Fibroblast of upper back skin (primary cell): ENCODE measurements at regions not wholly inside any gene's neighbourhood (a gene's known extent, or its start where the extent isn't known, plus 50 kb on each side); places are given as distances from the start of the nearest gene placed in this dataset.

ENCODE experiments used
- DNase-seq: peaks from one replicate; pipeline ENCODE4 v3.0.0-alpha.2; 2013

DNA sequence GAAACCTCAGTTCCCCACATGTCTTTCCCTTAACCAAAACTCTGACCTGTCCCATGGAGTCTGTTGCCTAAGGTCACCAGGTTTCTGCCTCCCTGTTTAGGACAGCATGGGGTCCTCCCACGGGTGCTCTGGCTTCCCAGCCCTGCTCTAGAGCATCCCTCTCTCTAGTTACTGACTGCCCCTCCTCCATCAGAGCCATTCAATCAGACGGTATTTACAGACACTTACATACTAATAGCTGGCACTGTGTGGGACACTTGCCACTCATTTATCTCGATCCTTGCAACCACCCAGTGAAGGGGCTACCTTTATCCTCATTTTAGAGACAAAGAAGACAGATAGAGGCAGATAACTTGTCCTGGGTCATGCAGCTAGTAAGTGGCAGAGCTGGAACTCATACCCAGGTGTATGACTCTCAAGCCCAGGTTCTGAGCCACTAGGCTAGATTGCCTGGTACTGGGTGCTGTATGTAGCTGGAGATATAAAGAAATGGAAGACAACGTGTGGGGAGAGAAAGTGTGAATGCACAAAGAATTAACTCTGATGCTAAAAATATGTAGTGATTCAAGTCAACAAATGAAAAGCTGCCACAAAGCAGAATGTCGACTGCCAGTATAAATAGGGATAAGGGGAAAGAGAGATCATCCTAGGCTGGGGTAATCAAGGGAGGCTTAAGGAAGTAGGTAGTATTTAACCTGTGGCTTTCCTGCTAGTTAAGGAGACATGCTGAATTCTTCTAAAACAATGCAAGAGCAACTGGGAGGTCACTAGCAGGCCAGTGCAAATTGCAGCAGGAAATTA is 52.5 kb upstream of the PDE8B start:
- DNase-seq: no peak

DNA sequence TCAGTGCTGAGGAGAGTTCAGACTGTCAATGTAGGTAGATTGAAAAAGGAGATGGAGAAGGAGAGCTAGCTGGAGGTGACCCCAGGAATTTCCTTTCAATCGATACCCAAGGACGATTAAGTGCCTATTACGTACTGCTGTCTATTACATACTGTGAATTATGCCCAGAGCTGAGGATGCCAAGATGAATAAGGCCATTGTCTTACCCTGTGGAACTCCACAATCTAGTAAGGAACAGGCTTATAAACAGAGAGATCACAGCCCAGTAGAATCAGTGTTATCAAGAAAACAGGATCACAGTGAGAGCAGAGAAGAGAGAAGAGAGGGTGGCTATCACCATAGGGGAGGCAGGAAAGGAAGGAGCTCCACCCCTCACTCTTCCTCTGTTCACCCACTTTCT is 54.1 kb upstream of the PDE8B start:
- no peak for DNase-seq

DNA sequence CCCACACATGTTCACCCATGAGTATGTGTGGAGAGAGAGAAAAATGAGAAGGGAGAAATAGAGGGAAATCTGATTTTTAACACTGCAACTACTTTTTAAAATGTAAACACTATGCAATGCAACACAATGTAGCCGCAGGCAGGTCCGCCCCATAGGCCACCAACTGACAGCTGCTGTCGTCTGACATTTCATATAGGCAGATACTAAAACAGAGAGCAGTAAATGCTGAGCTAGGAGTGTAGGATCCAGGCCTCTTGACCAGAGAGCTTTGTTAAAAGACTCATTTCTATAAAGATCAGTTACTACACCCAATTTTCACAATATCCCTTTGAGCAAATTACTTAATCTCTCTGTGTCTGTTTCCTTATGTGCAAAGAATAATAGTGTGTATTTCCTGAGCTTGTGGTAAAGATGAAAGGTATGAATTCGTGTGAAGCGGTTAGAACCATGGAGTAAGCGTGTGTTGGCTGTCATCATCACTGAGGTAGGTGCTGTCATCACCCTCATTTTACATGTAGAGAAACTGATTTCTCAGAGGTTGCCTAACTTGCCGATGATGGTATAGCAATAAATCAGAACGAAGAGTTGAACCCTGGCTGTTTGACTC is 55.2 kb upstream of the PDE8B start:
- no peak for DNase-seq

DNA sequence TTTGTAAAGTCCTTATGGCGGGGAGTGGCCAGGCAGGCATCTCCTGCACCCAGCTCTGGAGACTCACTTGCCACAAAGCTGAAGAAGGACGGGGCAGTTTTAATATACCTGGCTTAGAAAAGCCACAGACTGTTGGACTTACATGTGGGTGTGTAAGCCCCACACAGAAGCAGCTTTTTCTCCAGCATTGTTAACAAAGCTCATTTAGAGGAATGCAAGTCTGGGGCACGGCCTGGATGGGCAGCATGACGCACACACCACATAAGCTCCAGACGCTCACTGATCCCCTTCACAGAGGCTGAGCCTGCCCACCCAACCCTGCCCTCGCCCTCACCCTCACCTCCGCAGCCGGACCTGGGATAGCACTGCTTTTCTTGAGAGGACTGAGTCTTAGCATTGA is 58.0 kb upstream of the PDE8B start:
- DNase-seq: no peak

DNA sequence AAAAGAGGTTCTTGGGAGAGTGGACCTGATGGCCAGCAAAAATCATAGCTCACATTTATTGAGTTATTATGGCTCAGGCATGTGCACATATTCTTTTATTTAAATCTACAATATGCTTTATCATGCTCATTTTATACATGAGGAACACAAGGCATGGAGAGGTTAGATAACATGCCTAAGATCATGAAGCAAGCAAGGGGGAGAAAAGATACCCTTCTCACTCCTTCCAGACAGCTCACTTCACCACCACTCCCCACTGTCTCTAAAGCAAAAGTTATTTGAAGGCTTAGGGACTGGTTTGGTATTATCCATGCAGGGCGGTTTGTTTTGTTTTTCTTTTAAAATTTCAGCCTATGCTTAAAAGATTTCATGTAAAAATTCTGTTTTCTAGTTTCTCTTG is 59.0 kb upstream of the PDE8B start:
- DNase-seq: no peak

DNA sequence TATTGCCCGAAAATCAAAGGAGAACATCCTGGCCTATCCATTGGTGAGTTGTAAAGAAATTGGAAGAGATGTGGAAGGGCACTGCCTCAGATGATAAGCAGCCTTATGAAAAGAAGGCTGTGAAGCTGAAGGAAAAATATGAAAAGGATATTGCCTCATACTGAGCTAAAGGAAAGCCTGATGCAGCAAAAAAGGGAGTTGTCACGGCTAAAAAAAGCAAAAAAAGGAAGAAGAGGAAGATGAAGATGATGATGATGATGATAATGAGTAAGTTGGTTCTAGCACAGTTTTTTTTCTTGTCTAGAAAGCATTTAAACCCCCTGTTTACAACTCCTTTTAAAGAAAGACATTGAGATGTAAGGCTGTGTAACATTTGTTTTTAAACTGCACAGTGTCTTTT is 59.8 kb upstream of the ZBED3 start:
- no peak for DNase-seq

DNA sequence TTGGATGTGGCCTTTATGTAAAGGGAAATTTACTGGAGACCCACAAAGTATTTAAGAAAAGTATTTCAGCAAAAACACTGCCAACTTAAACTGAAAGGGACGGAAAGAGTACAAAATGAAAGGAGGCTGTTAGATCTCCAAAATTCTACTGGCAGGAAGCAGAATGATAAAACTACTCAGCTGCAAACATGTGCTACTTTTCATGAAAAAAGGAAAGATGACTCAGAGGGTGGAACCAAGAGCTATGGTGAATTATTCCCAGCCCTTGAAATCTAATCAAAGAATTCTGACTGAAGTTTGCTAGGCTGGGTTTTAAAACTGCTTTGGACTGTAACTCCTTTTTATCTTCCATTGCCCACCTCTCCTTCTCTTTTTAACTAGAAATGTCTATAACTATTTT is 58.6 kb upstream of the ZBED3 start:
- DNase-seq: peak; percentile 56

DNA sequence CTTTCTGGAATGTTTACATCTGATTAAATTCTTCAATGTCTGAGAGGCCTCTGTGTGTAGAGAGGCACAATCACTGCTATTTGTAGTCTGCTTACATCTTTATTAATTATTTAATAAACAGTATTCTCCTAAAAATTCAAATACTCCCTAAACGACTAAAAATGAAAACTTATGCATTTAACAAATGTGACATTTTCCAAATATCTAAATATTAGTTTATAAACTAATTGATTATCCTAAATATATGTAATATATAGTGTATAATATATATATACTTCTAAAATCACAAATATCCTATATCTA is 57.7 kb upstream of the ZBED3 start:
- no peak for DNase-seq

DNA sequence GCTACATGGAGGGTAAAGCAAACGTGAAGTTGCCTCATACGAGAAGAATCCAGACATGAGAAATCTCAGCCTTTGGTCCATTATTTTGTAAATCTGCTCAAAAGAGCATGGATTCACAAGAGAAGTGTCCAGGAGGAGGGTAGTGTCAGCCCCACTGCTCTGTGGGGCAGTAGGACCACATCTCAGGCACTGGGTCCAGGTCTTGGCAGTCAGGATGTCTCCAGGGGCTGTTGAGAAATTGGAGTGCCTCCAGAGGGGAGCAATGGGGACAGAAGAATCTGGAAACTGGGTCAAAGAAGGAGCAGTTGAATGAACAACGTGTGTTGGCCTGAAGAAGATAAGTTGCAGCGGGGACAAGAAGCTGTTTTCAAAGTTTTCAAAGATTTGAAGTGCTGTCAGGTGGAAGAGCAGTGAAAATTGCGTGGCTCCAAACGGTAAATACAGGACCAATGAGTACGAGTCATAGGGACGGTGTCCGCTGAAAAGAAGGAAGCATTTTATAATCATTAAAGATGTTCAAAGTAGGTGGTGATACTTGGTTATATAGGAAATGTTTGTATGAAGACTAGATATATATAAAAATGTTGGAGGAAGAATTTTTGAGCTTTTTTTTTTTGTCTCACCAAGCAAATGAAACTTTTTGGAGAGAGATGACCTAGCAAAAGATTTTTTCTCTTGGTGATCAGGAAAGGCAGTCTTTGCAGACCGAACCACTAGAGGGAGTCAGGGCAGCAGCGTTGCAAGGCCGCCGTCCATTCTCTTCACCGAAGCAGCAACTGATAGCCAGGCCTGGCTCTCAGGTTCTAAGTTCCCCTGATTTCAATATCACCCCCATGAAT is 57.1 kb upstream of the ZBED3 start:
- DNase-seq: peak; percentile 69

DNA sequence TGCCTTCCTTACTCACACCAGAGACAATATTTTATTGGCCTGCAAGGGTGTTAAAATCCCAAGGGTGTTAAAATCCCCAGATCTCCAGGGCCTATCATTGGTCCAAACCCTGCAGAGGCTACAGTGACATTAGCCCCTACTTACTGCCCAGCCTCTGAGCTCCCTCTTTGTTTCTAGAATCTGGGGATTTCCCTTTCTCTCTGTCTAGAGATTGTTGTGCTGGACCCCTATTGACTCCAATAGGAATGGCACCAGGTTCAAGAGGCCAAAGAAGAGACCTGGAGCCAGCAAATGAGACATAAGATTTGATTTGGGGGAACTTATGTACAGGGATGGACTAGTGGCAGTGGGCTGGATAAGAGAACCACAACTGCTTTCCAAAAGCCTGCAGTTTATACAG is 53.3 kb upstream of the ZBED3 start:
- DNase-seq: no peak

DNA sequence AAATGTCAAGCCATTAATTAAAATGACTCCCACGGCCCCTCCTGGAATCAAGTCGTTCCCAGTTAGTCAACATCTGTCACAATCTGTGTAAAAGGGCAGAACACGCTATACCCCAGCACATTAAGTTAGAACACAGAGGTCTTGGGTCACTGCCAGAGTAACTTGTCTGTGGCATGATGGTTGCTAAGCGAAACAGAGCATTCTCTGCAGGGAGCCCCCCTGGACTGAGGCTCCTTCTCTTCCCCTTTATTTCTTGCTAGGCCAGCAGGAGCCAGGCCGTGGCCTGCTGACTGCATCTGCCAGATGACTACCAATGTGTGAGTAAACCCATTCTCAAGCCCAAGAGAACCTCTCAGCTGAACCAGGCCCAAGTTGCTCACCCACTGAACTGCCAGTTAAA is 51.9 kb upstream of the ZBED3 start:
- peak; percentile 37 for DNase-seq
